HG03159 (cell line): ENCODE measurements at regions not wholly inside any gene's neighbourhood (a gene's known extent, or its start where the extent isn't known, plus 50 kb on each side); places are given as distances from the start of the nearest gene placed in this dataset.
"Not testable (repeated sequence)": the region's sequence is repeated elsewhere in the genome, so short reads cannot be mapped to it uniquely, and the experiment has no call there.

Experiments used
- ATAC-seq: cut with Tn5 transposase; IDR thresholded peaks from one replicate; pipeline ENCODE4 v1.9.1; 2021; ENCODE audit warnings: mild to moderate bottlenecking, moderate library complexity; ENCODE audit not compliant: unreplicated experiment

DNA sequence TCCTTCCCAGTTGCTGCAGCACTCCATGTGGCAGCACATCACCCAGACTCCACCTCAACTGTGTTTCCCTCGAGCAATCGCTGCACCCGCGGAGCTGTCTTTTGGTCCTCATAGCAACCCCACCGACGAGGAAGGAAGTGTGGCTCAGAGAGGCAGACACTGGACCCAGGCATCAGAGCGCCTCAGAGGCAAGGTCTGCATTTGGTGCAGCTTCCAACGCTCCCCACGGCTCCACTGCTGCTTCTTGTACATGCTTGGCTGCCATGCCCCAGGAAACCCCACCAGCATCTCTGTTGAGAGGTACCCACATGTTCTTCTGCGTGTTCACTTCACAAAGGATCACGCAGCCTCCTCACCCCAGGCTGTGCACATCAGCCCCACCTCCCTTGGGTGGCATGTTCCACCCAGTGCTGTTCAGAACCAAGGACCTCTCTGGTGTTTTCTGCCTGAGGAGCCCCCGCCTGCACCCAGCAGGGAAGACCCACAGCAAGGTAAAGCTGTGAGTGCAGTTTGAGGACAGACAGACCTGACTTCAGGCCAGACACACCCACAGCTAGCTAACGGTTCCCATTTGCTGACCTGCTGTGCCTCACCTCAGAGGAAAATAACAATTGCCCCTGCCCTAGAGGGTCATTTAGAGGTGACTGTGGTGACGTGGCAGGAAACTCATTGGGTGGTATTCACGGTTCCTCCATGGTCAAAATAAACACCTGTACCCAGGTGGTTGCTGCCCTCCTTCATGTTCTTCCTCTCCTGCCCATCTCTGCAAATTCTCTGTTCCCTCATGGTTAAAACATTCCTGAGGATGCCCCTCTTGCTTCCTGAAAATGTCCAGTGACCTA lies 326.3 kb upstream of the MYT1L start:
- no peak for ATAC-seq

DNA sequence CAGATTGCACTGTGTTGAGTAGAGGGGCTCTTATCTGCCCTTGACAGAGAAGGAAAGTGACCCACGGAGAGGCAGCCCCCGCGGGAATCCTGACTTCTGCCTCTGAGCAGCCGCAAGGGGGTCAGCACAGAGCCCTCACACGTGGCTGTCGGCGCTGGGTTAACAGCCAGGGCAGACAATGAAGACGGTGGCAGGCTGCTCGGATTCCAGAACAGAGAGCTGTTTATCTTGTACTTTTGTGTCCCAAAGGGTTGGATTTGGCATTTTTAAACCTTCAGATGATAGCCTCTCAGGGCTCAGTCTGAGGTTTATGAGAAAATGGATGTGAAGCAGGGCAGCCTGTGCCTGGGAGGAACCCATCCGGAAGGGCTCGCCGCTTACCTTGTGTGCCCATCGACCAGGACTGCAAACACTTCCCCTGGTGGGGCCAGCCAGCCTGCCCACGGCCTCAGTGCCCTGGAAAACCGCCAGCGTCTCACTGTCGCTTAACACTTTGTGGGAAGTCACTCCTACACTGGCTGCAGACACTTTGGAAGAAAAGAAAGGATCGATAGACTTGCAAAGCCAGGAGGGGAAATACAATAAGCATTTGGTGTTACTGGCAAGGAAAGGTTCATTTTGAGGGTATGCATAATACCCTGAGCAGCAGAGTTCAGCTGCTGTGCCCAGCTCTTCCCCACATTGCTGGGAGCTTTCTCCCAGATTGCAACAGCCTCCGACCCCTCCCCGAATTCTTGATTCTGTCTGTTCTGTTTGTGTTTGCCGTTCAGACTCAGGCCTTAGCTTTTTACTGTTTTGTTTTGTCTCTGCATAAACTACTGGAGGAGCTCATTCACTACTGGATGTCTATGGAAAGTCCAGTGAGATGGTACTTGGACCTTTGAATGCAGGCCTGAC lies 325.3 kb upstream of the MYT1L start:
- no peak for ATAC-seq

- no peak for ATAC-seq
Observed at GRCh38 chr2:2655453-2656114, 324.5 kb upstream of the MYT1L start.

- no peak for ATAC-seq
Observed at GRCh38 chr2:2653231-2653630, 322.2 kb upstream of the MYT1L start.

DNA sequence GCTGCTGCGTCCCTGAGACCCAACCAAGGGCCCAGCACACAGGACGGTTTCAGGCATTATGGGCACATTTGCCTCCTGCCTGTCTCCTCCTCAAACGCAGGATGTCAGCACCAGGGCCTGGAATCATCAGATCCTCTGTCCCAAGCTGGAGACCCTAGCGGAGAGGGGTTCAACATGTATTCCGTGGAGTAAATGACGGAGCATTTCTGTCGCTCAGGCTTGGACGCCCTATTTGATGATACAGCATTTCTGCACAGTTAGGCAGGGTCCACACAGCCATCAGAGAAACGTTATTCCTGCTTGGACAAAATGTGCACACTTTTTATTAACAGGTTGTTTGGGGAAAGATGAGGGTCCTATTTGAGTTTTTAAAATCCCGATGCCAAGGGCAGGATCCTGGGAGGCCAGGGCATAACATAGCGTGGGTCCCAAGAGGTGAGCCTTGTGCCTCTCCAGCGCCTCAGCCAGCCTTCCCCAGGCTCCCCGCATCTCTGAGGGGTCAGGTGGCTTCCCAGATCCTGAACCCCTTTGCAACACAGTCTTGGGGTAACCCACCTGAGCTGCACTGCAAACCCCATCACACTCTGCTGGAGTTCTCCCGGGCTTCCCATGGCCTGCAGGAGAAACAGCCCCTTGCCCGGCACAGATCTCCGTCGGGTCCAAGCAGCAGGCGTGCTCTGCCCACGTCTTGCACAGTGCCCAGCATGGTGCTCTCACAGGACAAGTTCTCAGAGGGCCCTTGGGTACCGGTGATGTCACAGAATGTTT lies 319.7 kb upstream of the MYT1L start:
- ATAC-seq = no peak

DNA sequence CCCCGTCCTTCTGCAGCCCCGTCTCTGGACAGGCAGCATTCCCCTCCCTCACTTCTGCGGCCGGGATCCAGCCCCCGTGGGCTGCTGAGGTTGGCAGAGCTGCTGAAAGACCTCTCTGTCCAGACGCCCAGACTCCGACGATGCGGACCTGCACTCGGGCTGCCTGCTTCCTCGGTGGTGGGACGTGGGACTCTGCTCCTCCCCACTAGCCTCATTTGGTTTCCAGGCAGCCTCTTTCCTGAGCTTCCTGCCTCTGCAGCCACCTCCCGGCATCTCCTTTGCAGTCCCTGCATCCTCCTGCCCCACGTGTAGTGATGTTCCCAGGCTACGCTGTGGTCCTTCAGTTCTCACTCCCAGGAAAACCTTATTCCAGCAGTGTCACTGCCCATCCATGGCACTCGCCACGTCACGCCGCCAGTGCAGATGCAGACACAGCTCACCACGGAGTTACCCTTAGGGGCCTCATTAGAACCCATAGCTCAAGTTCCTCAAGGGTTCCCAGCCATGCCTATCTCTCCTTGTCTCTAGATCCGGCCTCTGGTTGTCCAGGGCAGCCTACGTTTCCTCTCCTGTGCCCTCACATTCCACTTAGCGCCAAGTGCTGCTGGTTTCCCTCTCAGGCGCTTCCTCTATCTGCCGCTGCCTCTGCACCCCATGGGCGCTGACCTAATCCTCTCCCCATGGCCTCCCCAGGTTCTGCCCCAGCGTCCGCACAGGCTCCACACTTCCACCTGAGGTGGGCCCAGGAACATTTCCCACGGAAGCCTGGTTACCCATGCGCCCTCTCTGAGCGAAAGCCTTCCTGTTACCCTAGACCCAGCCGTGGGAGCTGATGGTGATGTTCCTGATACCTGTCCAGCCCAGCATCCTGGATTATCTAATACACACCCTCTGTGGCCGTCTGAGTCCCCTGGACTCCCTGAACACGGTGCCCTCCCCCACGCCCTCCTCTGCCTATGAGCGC lies 318.3 kb upstream of the MYT1L start:
- ATAC-seq = no peak

DNA sequence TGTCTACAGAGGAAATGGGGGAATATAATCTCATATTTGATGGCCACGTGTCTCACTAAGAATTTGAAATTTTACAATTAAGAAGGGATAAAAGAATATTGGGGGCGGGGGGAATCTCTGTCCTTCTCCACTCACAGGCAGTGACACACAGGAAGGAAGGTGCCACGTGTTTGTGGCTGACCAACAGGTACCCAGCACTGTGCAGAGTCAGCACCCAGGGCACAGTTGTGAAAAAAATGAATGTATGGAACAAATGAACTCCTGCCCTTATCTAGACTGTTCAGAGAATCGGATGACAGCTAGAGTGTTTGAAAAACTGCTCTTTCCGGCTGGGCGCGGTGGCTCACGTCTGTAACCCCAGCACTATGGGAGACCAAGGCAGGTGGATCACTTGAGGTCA lies 317.0 kb upstream of the MYT1L start:
- no peak for ATAC-seq

GRCh38 chr2:2647141-2647541 lies 316.1 kb upstream of the MYT1L start:
- ATAC-seq = no peak

- peak; percentile 59 for ATAC-seq
Observed at GRCh38 chr2:2646433-2647051, 315.5 kb upstream of the MYT1L start.

GRCh38 chr2:2645162-2645855 lies 314.2 kb upstream of the MYT1L start:
- no peak for ATAC-seq

- ATAC-seq = not testable (repeated sequence)
Observed at GRCh38 chr2:2644751-2645150, 313.7 kb upstream of the MYT1L start.

DNA sequence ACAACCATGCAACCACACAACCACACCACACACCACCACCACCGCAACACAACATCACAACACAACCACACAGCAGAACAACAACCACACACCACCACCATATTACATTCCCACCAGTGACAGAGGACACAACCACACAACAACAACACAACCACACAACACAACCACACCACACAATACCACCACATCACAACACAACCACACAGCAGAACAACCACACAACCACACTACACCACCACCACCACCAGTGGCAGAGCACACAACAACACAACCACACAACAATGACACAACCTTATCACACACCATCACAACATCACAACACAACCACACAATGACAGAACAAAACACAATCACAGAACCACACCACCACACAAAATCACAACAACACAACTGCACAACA lies 313.0 kb upstream of the MYT1L start:
- no peak for ATAC-seq

DNA sequence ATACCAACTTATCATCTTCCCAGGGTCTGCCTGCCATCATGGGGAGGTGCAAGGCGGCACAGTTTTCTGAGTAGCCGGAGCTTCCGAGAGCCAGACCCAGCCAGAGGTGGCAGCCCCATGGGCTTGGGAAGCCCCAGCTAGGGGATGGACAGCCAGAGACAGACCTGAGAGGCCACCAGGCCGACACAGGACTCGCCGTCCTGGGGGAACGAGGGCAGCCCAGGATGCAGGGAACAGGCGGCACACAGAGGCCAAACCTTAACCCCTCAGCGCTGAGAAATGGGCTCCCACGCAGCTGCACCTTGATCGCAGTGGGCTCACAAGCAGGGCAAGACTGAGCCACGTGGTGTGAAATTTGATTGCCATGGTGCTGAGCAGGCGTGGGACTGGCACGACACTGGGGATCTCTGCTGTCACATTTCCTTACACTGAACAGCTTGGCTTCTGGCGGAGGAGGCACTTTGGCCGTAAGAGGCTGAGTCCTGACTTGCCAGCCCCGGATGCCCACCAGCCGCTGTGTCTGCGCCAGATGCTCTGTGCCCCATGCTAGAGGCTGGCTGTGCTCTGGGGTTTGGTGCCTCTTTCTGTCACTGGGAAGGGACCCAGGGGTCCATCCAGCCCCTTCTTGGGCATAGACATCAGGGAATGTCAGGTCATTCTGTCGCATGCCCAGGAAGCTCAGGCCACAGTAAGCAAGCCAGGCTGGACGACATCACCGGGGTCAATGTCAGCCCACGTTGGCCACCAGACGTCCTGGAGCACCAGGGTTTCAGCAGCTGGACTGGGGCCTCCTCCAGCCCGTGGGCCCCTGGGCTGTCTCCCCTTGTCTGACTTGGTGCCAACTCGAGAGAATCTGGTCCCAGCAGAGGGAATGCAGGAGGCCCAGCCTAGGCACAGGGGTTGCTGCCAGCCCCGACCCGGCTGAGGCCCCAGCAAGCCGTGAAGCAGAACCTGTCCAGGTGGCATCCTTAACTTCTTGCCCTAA lies 312.1 kb upstream of the MYT1L start:
- ATAC-seq = no peak

- ATAC-seq = no peak
Observed at GRCh38 chr2:2641541-2642410, 310.7 kb upstream of the MYT1L start.

DNA sequence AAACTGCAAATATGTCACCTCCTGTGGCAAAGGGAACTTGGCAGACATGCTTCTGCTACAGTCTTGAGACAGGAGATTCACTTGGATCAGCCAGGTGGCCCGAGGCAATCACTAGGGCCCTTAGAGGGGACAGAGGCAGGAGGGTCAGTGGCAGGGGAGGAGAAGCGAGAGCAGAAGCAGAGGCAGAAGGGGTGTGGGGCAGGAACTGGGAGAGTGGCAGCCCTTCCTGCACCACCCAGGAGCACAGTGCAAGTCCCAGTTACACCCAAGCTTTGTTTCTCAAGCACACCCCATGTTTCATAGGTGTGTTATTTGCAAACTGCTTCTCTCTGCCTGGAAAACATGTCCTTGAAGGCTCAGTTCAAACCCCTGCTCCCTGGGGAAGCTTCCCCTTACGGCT lies 309.7 kb upstream of the MYT1L start:
- no peak for ATAC-seq

DNA sequence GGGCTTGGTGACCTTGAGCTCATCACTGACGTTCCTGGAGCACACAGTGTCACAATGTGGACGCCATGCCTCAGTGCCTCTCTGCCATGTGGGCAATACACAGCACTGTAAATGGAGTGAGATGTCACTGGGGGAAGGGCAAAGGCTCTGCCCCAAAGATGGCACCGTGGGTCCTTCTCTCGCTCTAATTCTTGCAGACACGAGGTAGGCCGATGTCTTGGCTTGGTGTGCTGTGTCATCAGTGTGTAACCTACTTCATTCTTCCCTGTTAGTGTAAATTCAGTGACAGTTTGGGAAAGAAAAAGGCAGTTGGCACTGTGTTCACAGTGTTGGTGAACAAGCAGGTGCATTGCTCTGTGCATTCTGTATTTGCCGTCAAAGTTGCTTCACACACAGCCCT lies 309.3 kb upstream of the MYT1L start:
- no peak for ATAC-seq
